ENCODE measurements at regions not wholly inside any gene's neighbourhood (a gene's known extent, or its start where the extent isn't known, plus 50 kb on each side); places are given as distances from the start of the nearest gene placed in this dataset.

- dilution Hi-C loops (cut with MboI; ENCODE audit: extremely low pct_ligation_motif_present, low sequenced_read_pairs) (no loop called here), intact Hi-C loops (cut with micrococcal nuclease) (no loop called here)
- no peak for DNase-seq (ENCODE audit: low read depth, low spot score)
- Histone ChIP-seq H3K9me1 (replicated peaks; ENCODE audit: control insufficient read depth, extremely low read depth, insufficient read depth, low read length) (no peaks in the 10 kb centered on the region), H3K4me2 (ENCODE audit: insufficient read depth, low read length) (no peak overlapping the region), H2AFZ (ENCODE audit: low read depth, low read length) (no peak overlapping the region), H3K36me3 (ENCODE audit: control insufficient read depth in 2 of 2, extremely low read depth in 1 of 2, insufficient read depth in 2 of 2, low read length in 2 of 2) (no peaks in the 10 kb centered on the region), H3K27me3 (ENCODE audit: control insufficient read depth in 2 of 2, insufficient read depth in 2 of 2, low read length in 2 of 2) (peaks cover 0 to 3% of the 10 kb centered on the region in 2 experiments), H3K4me1 (ENCODE audit: control insufficient read depth, extremely low read depth, insufficient read depth, low read length) (peaks cover 2% of the 10 kb centered on the region), H3K9ac (replicated peaks; ENCODE audit: extremely low read depth, insufficient read depth, low read length) (no peak overlapping the region), H3K27ac (ENCODE audit: insufficient read depth, low read depth, low read length) (no peak overlapping the region), H3K79me2 (ENCODE audit: control insufficient read depth, insufficient read depth, low read length) (no peaks in the 10 kb centered on the region), H4K20me1 (replicated peaks; ENCODE audit: control insufficient read depth, extremely low read depth, insufficient read depth, low read length) (no peaks in the 10 kb centered on the region), H3K9me3 (replicated peaks; ENCODE audit: control insufficient read depth, insufficient read depth, low read length) (no peaks in the 10 kb centered on the region), H3K4me3 (replicated peaks in 1 of 3; ENCODE audit: insufficient read depth in 1 of 3, low read depth in 1 of 3, low read length in 3 of 3) (no peak overlapping the region)
- TF ChIP-seq POLR2A (IDR thresholded peaks at IDR 0.05; ENCODE audit: low read depth, low read length) (no peak), POLR2AphosphoS5 (IDR thresholded peaks at IDR 0.05; ENCODE audit: insufficient read depth, low read depth, low read length) (no peak), MAX (IDR thresholded peaks at IDR 0.05; ENCODE audit: insufficient read depth, insufficient read length) (no peak), CTCF (IDR thresholded peaks at IDR 0.05; ENCODE audit: extremely low read depth in 1 of 2, insufficient read depth in 1 of 2, low read depth in 1 of 2, low read length in 2 of 2) (no peak), JUN (IDR thresholded peaks at IDR 0.05; ENCODE audit: borderline replicate concordance, insufficient read depth, insufficient read length, low read depth) (no peak), MYC (IDR thresholded peaks at IDR 0.05; ENCODE audit: low read depth, low read length) (no peak), EZH2 (IDR thresholded peaks at IDR 0.05; ENCODE audit: borderline replicate concordance, low read depth, low read length, severe bottlenecking) (no peak), FOS (IDR thresholded peaks at IDR 0.05; ENCODE audit: borderline replicate concordance, insufficient read depth, low read length) (no peak), GATA2 (IDR thresholded peaks at IDR 0.05; ENCODE audit: insufficient read depth, insufficient read length, low read depth, low read length) (no peak)
- no TSS peak for BruUV-seq (replicated peaks)
- no peak for FAIRE-seq
- ChIA-PET CTCF (interaction anchor here (0.6 to 2.8 kb wide), 2 partner anchors 92 to 116 kb away, joined by 3 to 12 read pairs; no protein-coding TSS in a partner anchor), POLR2A (no interaction called here)
Observed at GRCh38 chr22:19611590-19611989, 87.4 kb upstream of the CLDN5 start.
